HEK293 (cell line): ENCODE measurements at regions not wholly inside any gene's neighbourhood (a gene's known extent, or its start where the extent isn't known, plus 50 kb on each side); places are given as distances from the start of the nearest gene placed in this dataset.

Experiments used
- CTCF ChIA-PET: fragments of 350-600 bp; formaldehyde crosslinking; extraction: SDS; loops from one replicate; lab custom pipeline; 2021; ENCODE audit warnings: antibody characterized with exemption; lab: Yijun Ruan, JAX
- POLR2A ChIA-PET: fragments of 300-600 bp; formaldehyde crosslinking; extraction: SDS; loops from one replicate; lab custom pipeline; 2020; ENCODE audit warnings: antibody characterized with exemption, inconsistent platforms; lab: Yijun Ruan, JAX
- H3K27ac ChIP-seq: fragments of 200-500 bp; sonication (Bioruptor generic); 2 replicates; pipeline ENCODE4 v1.5.1; 2014; ENCODE audit warnings: low read depth, low read length, control low read depth, inconsistent platforms; ENCODE audit errors: extremely low read depth
- H3K36me3 ChIP-seq, 2 experiments: fragments of 200-500 bp in 1 of 2; sonication (Bioruptor generic) in 1 of 2; 1 replicate in 1 of 2; 2 replicates in 1 of 2; pipeline ENCODE4 v1.5.1; 2014 to 2017; ENCODE audit warnings: inconsistent platforms in 2 of 2, low read length in 2 of 2; ENCODE audit not compliant: control insufficient read depth in 2 of 2, insufficient read depth in 1 of 2
- H3K4me1 ChIP-seq: fragments of 200-500 bp; sonication (Bioruptor generic); 2 replicates; pipeline ENCODE4 v1.5.1; 2014; ENCODE audit warnings: mild to moderate bottlenecking, low read length, inconsistent platforms; ENCODE audit not compliant: control insufficient read depth, insufficient read depth
- H3K4me3 ChIP-seq: 2 replicates; pipeline ENCODE4 v1.5.1; 2011; ENCODE audit warnings: low read depth, mild to moderate bottlenecking, control low read depth, low read length, moderate library complexity
- H3K9me3 ChIP-seq: fragments of 200-500 bp; sonication (Bioruptor generic); 2 replicates; pipeline ENCODE4 v1.5.1; 2014; ENCODE audit warnings: low read depth, low read length, inconsistent platforms; ENCODE audit not compliant: control insufficient read depth, insufficient read depth
- BCL11B ChIP-seq: fragments of 450-650 bp; formaldehyde crosslinking; IDR thresholded peaks from 2 replicates; pipeline ENCODE4 v1.5.1; 2016; ENCODE audit warnings: low read depth, missing biosample characterization, missing genetic modification characterization
- HOXA7 ChIP-seq: sonication (generic); formaldehyde crosslinking; IDR thresholded peaks from 2 replicates; pipeline ENCODE4 v1.8.1; 2022; ENCODE audit warnings: missing genetic modification reagents, borderline replicate concordance
- KLF1 ChIP-seq: fragments of 450-650 bp; formaldehyde crosslinking; IDR thresholded peaks from 2 replicates; pipeline ENCODE4 v1.5.1; 2016; ENCODE audit warnings: missing biosample characterization, missing genetic modification characterization
- SP2 ChIP-seq: fragments of 450-650 bp; formaldehyde crosslinking; IDR thresholded peaks from 2 replicates; pipeline ENCODE4 v1.5.1; 2016; ENCODE audit warnings: missing biosample characterization, missing genetic modification characterization
- SP7 ChIP-seq: fragments of 450-650 bp; formaldehyde crosslinking; IDR thresholded peaks from 2 replicates; pipeline ENCODE4 v1.5.1; 2016; ENCODE audit warnings: missing biosample characterization, missing genetic modification characterization
- WT1 ChIP-seq: fragments of 450-650 bp; formaldehyde crosslinking; IDR thresholded peaks from 2 replicates; pipeline ENCODE4 v1.5.1; 2016; ENCODE audit warnings: missing biosample characterization, missing genetic modification characterization
- YY1 ChIP-seq: fragments of 450-650 bp; formaldehyde crosslinking; IDR thresholded peaks from 2 replicates; pipeline ENCODE4 v1.5.1; 2018; ENCODE audit warnings: missing biosample characterization, missing genetic modification characterization
- ZBTB17 ChIP-seq: fragments of 450-650 bp; formaldehyde crosslinking; IDR thresholded peaks from 2 replicates; pipeline ENCODE4 v1.5.1; 2016; ENCODE audit warnings: missing biosample characterization, missing genetic modification characterization
- ZFP3 ChIP-seq: fragments of 450-650 bp; formaldehyde crosslinking; IDR thresholded peaks from 2 replicates; pipeline ENCODE4 v1.5.1; 2016; ENCODE audit warnings: low read depth, missing biosample characterization, missing genetic modification characterization
- ZNF132 ChIP-seq: fragments of 450-650 bp; formaldehyde crosslinking; IDR thresholded peaks from 2 replicates; pipeline ENCODE4 v1.5.1; 2017; ENCODE audit warnings: missing biosample characterization, missing genetic modification characterization, borderline replicate concordance
- ZNF133 ChIP-seq: fragments of 450-650 bp; formaldehyde crosslinking; IDR thresholded peaks from 2 replicates; pipeline ENCODE4 v1.5.1; 2016; ENCODE audit warnings: missing biosample characterization, missing genetic modification characterization
- ZNF138 ChIP-seq: fragments of 450-650 bp; formaldehyde crosslinking; IDR thresholded peaks from 2 replicates; pipeline ENCODE4 v1.5.1; 2016; ENCODE audit warnings: missing biosample characterization, missing genetic modification characterization, borderline replicate concordance
- ZNF174 ChIP-seq: fragments of 450-650 bp; formaldehyde crosslinking; IDR thresholded peaks from 2 replicates; pipeline ENCODE4 v1.5.0; 2017; ENCODE audit warnings: missing biosample characterization, mild to moderate bottlenecking, missing genetic modification characterization
- ZNF274 ChIP-seq, 2 experiments: fragments of 200-500 bp in 1 of 2; fragments of 450-650 bp in 1 of 2; sonication (Bioruptor generic) in 1 of 2; formaldehyde crosslinking in 1 of 2; IDR thresholded peaks; 2 replicates each; pipeline versions ENCODE4 v1.5.1 to v1.6.1; 2014 to 2016; ENCODE audit warnings: borderline replicate concordance in 1 of 2, inconsistent platforms in 1 of 2, low read length in 1 of 2, missing biosample characterization in 1 of 2, missing genetic modification characterization in 1 of 2
- ZNF404 ChIP-seq: fragments of 450-650 bp; formaldehyde crosslinking; IDR thresholded peaks from 2 replicates; pipeline ENCODE4 v1.5.1; 2017; ENCODE audit warnings: missing biosample characterization, missing genetic modification characterization
- ZNF529 ChIP-seq: fragments of 450-650 bp; formaldehyde crosslinking; IDR thresholded peaks from 2 replicates; pipeline ENCODE4 v1.5.1; 2017; ENCODE audit warnings: missing genetic modification characterization, missing biosample characterization; ENCODE audit not compliant: insufficient replicate concordance
- ZNF561 ChIP-seq: fragments of 450-650 bp; IDR thresholded peaks from 2 replicates; pipeline ENCODE4 v1.5.1; 2018; ENCODE audit warnings: missing biosample characterization, missing genetic modification characterization, borderline replicate concordance
- TF ChIP-seq, protein P1 (sequence below): fragments of 450-650 bp; formaldehyde crosslinking; IDR thresholded peaks from 2 replicates; pipeline ENCODE4 v1.5.1; 2017; ENCODE audit warnings: missing biosample characterization, missing genetic modification characterization
- TF ChIP-seq, protein P2 (sequence below): fragments of 450-650 bp; formaldehyde crosslinking; IDR thresholded peaks from 2 replicates; pipeline ENCODE4 v1.5.1; 2016; ENCODE audit warnings: missing biosample characterization, missing genetic modification characterization
- TF ChIP-seq, protein P3 (sequence below): fragments of 450-650 bp; formaldehyde crosslinking; conservative IDR thresholded peaks from 2 replicates; pipeline ENCODE4 v1.5.1; 2016; ENCODE audit warnings: low read depth, missing biosample characterization, missing genetic modification characterization

DNA sequence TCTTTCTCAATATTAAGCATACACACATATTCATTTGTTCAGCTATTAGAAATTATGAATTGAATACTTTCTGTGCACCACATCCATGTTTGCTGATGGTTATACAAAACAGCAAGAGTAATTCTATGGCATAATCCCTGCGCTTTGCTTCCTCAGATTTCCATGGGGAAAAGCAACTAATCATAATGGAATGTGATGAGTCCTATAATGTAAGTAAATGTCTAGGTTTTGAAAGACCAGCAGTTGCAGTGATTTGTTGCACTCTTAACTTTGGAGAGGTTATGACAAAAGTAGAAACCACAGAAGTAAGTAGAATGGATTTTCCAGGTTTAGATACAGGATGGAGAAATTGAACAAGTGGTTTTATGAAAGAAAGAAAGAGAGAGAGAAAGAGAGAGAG, 652.1 kb downstream of the CBLN4 start:
- H3K9me3 ChIP-seq: no peaks in the 10 kb centered on the region
- H3K4me3 ChIP-seq: no peak overlapping the region
- H3K4me1 ChIP-seq: no peaks in the 10 kb centered on the region
- ChIA-PET CTCF (no interaction called here), POLR2A (no interaction called here)
- no peak for TF ChIP-seq ZNF404 (tag by site-specific recombination)
- no peak for TF ChIP-seq ZFP3 (tag by site-specific recombination)
- no peak for TF ChIP-seq ZBTB17
- TF ChIP-seq YY1 (tag by site-specific recombination): no peak
- no peak overlapping the region for H3K27ac ChIP-seq
- H3K36me3 ChIP-seq: no peaks in the 10 kb centered on the region

- H3K4me3 ChIP-seq: no peak overlapping the region
- no peaks in the 10 kb centered on the region for H3K4me1 ChIP-seq
- TF ChIP-seq ZNF138 (tag by site-specific recombination) (no peak), KLF1 (tag by site-specific recombination) (no peak), ZNF529 (tag by site-specific recombination) (no peak), ZNF561 (tag by site-specific recombination) (no peak), ZFP3 (tag by site-specific recombination) (no peak), BCL11B (tag by site-specific recombination) (no peak), HOXA7 (CRISPR knock-in tag) (no peak), SP2 (tag by site-specific recombination) (no peak), WT1 (tag by site-specific recombination) (no peak), ZNF174 (tag by site-specific recombination) (no peak), SP7 (no peak), ZNF274 (IDR thresholded peaks at IDR 0.05; ENCODE audit: low read length) (no peak), ZNF274 (tag by site-specific recombination; IDR thresholded peaks at IDR 0.05; ENCODE audit: borderline replicate concordance) (no peak), ZNF132 (tag by site-specific recombination) (no peak), ZNF133 (tag by site-specific recombination) (no peak)
- TF ChIP-seq, protein P1, sequence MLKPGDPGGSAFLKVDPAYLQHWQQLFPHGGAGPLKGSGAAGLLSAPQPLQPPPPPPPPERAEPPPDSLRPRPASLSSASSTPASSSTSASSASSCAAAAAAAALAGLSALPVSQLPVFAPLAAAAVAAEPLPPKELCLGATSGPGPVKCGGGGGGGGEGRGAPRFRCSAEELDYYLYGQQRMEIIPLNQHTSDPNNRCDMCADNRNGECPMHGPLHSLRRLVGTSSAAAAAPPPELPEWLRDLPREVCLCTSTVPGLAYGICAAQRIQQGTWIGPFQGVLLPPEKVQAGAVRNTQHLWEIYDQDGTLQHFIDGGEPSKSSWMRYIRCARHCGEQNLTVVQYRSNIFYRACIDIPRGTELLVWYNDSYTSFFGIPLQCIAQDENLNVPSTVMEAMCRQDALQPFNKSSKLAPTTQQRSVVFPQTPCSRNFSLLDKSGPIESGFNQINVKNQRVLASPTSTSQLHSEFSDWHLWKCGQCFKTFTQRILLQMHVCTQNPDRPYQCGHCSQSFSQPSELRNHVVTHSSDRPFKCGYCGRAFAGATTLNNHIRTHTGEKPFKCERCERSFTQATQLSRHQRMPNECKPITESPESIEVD (tag by site-specific recombination): no peak
- TF ChIP-seq, protein P2, sequence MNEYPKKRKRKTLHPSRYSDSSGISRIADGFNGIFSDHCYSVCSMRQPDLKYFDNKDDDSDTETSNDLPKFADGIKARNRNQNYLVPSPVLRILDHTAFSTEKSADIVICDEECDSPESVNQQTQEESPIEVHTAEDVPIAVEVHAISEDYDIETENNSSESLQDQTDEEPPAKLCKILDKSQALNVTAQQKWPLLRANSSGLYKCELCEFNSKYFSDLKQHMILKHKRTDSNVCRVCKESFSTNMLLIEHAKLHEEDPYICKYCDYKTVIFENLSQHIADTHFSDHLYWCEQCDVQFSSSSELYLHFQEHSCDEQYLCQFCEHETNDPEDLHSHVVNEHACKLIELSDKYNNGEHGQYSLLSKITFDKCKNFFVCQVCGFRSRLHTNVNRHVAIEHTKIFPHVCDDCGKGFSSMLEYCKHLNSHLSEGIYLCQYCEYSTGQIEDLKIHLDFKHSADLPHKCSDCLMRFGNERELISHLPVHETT (tag by site-specific recombination): no peak
- TF ChIP-seq, protein P3, sequence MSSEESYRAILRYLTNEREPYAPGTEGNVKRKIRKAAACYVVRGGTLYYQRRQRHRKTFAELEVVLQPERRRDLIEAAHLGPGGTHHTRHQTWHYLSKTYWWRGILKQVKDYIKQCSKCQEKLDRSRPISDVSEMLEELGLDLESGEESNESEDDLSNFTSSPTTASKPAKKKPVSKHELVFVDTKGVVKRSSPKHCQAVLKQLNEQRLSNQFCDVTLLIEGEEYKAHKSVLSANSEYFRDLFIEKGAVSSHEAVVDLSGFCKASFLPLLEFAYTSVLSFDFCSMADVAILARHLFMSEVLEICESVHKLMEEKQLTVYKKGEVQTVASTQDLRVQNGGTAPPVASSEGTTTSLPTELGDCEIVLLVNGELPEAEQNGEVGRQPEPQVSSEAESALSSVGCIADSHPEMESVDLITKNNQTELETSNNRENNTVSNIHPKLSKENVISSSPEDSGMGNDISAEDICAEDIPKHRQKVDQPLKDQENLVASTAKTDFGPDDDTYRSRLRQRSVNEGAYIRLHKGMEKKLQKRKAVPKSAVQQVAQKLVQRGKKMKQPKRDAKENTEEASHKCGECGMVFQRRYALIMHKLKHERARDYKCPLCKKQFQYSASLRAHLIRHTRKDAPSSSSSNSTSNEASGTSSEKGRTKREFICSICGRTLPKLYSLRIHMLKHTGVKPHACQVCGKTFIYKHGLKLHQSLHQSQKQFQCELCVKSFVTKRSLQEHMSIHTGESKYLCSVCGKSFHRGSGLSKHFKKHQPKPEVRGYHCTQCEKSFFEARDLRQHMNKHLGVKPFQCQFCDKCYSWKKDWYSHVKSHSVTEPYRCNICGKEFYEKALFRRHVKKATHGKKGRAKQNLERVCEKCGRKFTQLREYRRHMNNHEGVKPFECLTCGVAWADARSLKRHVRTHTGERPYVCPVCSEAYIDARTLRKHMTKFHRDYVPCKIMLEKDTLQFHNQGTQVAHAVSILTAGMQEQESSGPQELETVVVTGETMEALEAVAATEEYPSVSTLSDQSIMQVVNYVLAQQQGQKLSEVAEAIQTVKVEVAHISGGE (tag by site-specific recombination): no peak
- H3K9me3 ChIP-seq: no peaks in the 10 kb centered on the region
- POLR2A ChIA-PET: no interaction called here
- CTCF ChIA-PET: no interaction called here
- H3K27ac ChIP-seq: no peak overlapping the region
- no peaks in the 10 kb centered on the region for H3K36me3 ChIP-seq
These were observed 657.1 kb downstream of the CBLN4 start for GRCh38 chr20:55348223-55348622.
